DOHH2 (cell line): ENCODE measurements at regions not wholly inside any gene's neighbourhood (a gene's known extent, or its start where the extent isn't known, plus 50 kb on each side); places are given as distances from the start of the nearest gene placed in this dataset.

Experiments used
- H3F3A ChIP-seq: fragments of 200-600 bp; sonication (generic), shearing (Covaris generic); 2 replicates; pipeline ENCODE4 v1.6.0; 2016; ENCODE audit warnings: antibody characterized with exemption, mild to moderate bottlenecking; ENCODE audit not compliant: control insufficient read depth, insufficient read depth
- H3K27ac ChIP-seq: fragments of 200-600 bp; sonication (generic); 2 replicates; pipeline ENCODE4 v1.5.1; 2014; ENCODE audit warnings: low read depth, mild to moderate bottlenecking, low read length, moderate library complexity
- H3K27me3 ChIP-seq: fragments of 200-600 bp; sonication (generic); 2 replicates; pipeline ENCODE4 v1.6.1; 2014; ENCODE audit warnings: mild to moderate bottlenecking, low read length, mixed read lengths; ENCODE audit not compliant: control insufficient read depth
- H3K36me3 ChIP-seq: fragments of 200-600 bp; sonication (generic); 2 replicates; pipeline ENCODE4 v1.6.1; 2014; ENCODE audit warnings: mild to moderate bottlenecking, low read length, moderate library complexity, mixed read lengths; ENCODE audit not compliant: control insufficient read depth
- H3K4me1 ChIP-seq: fragments of 200-600 bp; sonication (generic); 2 replicates; pipeline ENCODE4 v1.6.1; 2014; ENCODE audit warnings: mild to moderate bottlenecking, low read length, mixed read lengths; ENCODE audit not compliant: control insufficient read depth
- H3K4me2 ChIP-seq: fragments of 200-600 bp; sonication (generic); 2 replicates; pipeline ENCODE4 v1.6.0; 2014; ENCODE audit warnings: mild to moderate bottlenecking, low read length, moderate library complexity
- H3K4me3 ChIP-seq: fragments of 200-600 bp; sonication (generic); 2 replicates; pipeline ENCODE4 v1.5.1; 2014; ENCODE audit warnings: mild to moderate bottlenecking, low read length, mixed read lengths
- H3K79me2 ChIP-seq: fragments of 200-600 bp; sonication (generic); 2 replicates; pipeline ENCODE4 v1.6.1; 2014; ENCODE audit warnings: mild to moderate bottlenecking, low read length, mixed read lengths; ENCODE audit not compliant: control insufficient read depth
- H3K9me2 ChIP-seq: fragments of 200-600 bp; sonication (generic); replicated peaks from 2 replicates; pipeline ENCODE4 v1.6.1; 2014; ENCODE audit warnings: mild to moderate bottlenecking, low read length, mixed read lengths; ENCODE audit not compliant: control insufficient read depth
- H3K9me3 ChIP-seq: fragments of 200-600 bp; sonication (generic); 2 replicates; pipeline ENCODE4 v1.6.1; 2014; ENCODE audit warnings: antibody characterized with exemption, low read length, mixed read lengths; ENCODE audit not compliant: control insufficient read depth, insufficient read depth
- H4K20me1 ChIP-seq: fragments of 200-600 bp; sonication (generic); 2 replicates; pipeline ENCODE4 v1.6.0; 2014; ENCODE audit warnings: low read depth, mild to moderate bottlenecking, antibody characterized with exemption, low read length, moderate library complexity; ENCODE audit not compliant: control insufficient read depth, insufficient read depth
- EZH2phosphoT487 ChIP-seq: fragments of 200-600 bp; sonication (generic); IDR thresholded peaks from 2 replicates; pipeline ENCODE4 v1.6.1; 2017; ENCODE audit warnings: borderline replicate concordance, mild to moderate bottlenecking, antibody characterized with exemption, low read length, moderate library complexity, mixed read lengths
- TF ChIP-seq, protein P1 (sequence below): fragments of 200-600 bp; sonication (generic); IDR thresholded peaks from one replicate; pipeline ENCODE4 v1.5.1; 2014; ENCODE audit warnings: antibody characterized with exemption, mild to moderate bottlenecking, low read depth, low read length; ENCODE audit not compliant: poor library complexity, severe bottlenecking

DNA sequence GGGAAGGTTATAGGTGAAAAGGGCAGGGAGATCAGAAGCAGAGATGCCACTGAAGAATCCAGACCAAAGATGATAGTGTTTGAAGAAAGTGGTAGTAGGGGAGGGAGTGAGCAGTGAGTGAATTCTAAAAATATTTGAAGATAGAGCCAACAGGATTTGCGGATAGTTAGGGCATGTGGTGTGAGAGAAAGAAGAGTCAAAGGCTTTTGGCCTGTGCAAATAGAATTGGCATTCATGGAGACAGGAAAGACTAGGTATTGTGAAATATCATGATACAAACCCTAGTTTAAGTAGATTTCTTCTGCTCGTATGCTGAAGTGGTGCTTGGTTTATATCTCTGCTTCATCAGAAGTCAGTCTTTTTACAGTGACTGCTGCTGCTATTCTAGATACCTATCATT is 224.2 kb upstream of the CFAP20DC start:
- Histone ChIP-seq H3K79me2 (no peaks in the 10 kb centered on the region), H3K4me2 (no peak overlapping the region), H3F3A (no peaks in the 10 kb centered on the region), H3K4me3 (no peak overlapping the region), H3K9me2 (no peaks in the 10 kb centered on the region), H3K36me3 (no peaks in the 10 kb centered on the region), H3K4me1 (no peaks in the 10 kb centered on the region), H3K27me3 (no peaks in the 10 kb centered on the region), H3K27ac (no peak overlapping the region), H4K20me1 (no peaks in the 10 kb centered on the region), H3K9me3 (no peaks in the 10 kb centered on the region)
- TF ChIP-seq, protein P1, sequence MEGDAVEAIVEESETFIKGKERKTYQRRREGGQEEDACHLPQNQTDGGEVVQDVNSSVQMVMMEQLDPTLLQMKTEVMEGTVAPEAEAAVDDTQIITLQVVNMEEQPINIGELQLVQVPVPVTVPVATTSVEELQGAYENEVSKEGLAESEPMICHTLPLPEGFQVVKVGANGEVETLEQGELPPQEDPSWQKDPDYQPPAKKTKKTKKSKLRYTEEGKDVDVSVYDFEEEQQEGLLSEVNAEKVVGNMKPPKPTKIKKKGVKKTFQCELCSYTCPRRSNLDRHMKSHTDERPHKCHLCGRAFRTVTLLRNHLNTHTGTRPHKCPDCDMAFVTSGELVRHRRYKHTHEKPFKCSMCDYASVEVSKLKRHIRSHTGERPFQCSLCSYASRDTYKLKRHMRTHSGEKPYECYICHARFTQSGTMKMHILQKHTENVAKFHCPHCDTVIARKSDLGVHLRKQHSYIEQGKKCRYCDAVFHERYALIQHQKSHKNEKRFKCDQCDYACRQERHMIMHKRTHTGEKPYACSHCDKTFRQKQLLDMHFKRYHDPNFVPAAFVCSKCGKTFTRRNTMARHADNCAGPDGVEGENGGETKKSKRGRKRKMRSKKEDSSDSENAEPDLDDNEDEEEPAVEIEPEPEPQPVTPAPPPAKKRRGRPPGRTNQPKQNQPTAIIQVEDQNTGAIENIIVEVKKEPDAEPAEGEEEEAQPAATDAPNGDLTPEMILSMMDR = no peak
- no peak for TF ChIP-seq EZH2phosphoT487

DNA sequence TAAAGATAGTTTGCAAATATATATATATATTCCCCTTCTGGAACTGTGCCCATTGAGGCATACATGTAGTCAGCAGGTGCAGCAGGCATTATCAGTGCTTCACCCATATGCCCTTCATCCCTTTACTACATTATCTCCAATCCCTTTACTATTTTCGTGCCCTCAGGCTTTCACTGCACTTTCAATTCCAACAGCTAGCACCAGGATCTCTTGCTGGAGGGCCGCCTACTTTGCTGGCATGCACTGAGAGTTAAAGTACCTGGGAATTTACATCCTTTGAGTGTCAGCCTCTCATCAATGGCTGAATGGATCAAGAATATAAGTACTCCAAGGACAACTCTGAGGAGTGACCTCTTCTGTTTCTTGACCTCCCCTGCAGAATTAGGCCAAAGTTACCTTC is 222.1 kb upstream of the CFAP20DC start:
- H3K36me3 ChIP-seq = no peaks in the 10 kb centered on the region
- H3K79me2 ChIP-seq = no peaks in the 10 kb centered on the region
- H3K4me2 ChIP-seq = no peak overlapping the region
- H3K4me3 ChIP-seq = no peak overlapping the region
- peaks cover 13% of the 10 kb centered on the region for H3K4me1 ChIP-seq
- H3K27ac ChIP-seq = no peak overlapping the region
- no peaks in the 10 kb centered on the region for H3K9me3 ChIP-seq
- H4K20me1 ChIP-seq = no peaks in the 10 kb centered on the region
- no peak for TF ChIP-seq EZH2phosphoT487
- TF ChIP-seq, protein P1 = no peak
- H3K9me2 ChIP-seq = no peaks in the 10 kb centered on the region
- no peaks in the 10 kb centered on the region for H3F3A ChIP-seq
- H3K27me3 ChIP-seq = no peaks in the 10 kb centered on the region

DNA sequence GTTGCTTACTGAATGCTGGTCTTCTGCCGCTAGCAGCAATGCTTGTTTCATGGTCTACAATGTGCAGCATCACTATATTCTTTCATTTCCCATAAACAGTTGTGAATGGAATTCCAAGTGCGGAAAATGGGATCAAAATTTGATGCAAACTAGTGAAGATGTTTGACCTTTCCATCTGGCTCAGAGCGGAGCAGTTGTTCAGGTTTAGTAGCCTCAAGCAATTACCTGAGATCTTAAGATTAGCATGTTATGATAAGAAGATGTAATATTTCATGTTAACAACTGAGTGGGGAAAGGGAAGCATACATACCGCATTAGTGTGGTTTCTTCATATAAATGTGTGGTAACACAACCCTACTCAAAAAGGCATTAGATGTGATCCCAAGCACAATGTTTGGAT is 221.1 kb upstream of the CFAP20DC start:
- Histone ChIP-seq H3K27me3 (no peaks in the 10 kb centered on the region), H3K36me3 (no peaks in the 10 kb centered on the region), H3K27ac (no peak overlapping the region), H3F3A (no peaks in the 10 kb centered on the region), H3K9me3 (no peaks in the 10 kb centered on the region), H3K4me1 (peaks cover 13% of the 10 kb centered on the region), H3K4me3 (no peak overlapping the region), H3K79me2 (no peaks in the 10 kb centered on the region), H3K4me2 (no peak overlapping the region), H3K9me2 (no peaks in the 10 kb centered on the region), H4K20me1 (no peaks in the 10 kb centered on the region)
- TF ChIP-seq, protein P1 = no peak
- no peak for TF ChIP-seq EZH2phosphoT487

DNA sequence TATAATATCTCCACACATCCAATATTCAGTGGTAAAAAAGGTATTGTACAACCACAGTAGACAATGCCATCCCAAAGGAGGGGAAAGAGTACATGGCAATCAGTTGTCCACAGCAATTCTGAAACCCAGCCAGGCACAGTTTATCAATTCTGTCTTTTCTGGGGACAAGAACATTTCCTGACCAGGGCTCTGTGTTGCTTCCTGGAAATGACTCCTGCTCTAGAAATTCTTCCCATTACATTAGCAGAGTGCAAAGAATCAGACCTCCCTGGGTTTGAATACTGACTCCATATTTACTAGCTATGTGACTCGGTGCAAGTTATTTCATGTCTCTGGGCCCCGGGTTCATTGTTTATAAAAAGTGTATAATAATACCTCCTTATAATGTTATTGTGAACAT is 220.4 kb upstream of the CFAP20DC start:
- Histone ChIP-seq H3K4me1 (peaks cover 13% of the 10 kb centered on the region), H3K9me3 (no peaks in the 10 kb centered on the region), H3K4me2 (no peak overlapping the region), H3F3A (no peaks in the 10 kb centered on the region), H3K36me3 (no peaks in the 10 kb centered on the region), H3K27ac (no peak overlapping the region), H3K79me2 (no peaks in the 10 kb centered on the region), H4K20me1 (no peaks in the 10 kb centered on the region), H3K27me3 (no peaks in the 10 kb centered on the region), H3K9me2 (no peaks in the 10 kb centered on the region), H3K4me3 (no peak overlapping the region)
- no peak for TF ChIP-seq EZH2phosphoT487
- TF ChIP-seq, protein P1 = no peak
